Prostate gland (tissue), 2 donors: ENCODE measurements at regions not wholly inside any gene's neighbourhood (a gene's known extent, or its start where the extent isn't known, plus 50 kb on each side); places are given as distances from the start of the nearest gene placed in this dataset.

Experiments used
- CTCF ChIP-seq, 4 experiments: fragments of 200-600 bp in 2 of 4; fragments of 450-650 bp in 2 of 4; sonication (generic) in 2 of 4; IDR thresholded peaks; 1 replicate in 3 of 4; 2 replicates in 1 of 4; pipeline ENCODE4 v1.5.1; 2016 to 2019; ENCODE audit warnings: antibody characterized with exemption in 4 of 4, mild to moderate bottlenecking in 2 of 4, moderate library complexity in 2 of 4
- POLR2AphosphoS5 ChIP-seq: sonication (generic); formaldehyde crosslinking; IDR thresholded peaks from one replicate; pipeline ENCODE4 v1.6.1; 2017; ENCODE audit warnings: antibody characterized with exemption

- no peak for TF ChIP-seq CTCF (IDR thresholded peaks at IDR 0.05)
- TF ChIP-seq POLR2AphosphoS5: no peak
These were observed 453.2 kb upstream of the PIK3C3 start for GRCh38 chr18:41501848-41502247.
